IMR-90 (cell line): ENCODE measurements at regions not wholly inside any gene's neighbourhood (a gene's known extent, or its start where the extent isn't known, plus 50 kb on each side); places are given as distances from the start of the nearest gene placed in this dataset.

Experiments used
- ATAC-seq: fragments of 200-7000 bp; cut with Tn5 transposase; 2 replicates; pipeline ENCODE4 v1.9.1; 2020; ENCODE audit warnings: low read depth, mild to moderate bottlenecking, moderate library complexity
- BruUV-seq: library from RNA; stranded (reverse); fragments of 400-500 nt; replicated peaks from 2 replicates; lab custom pipeline; 2021; lab: Mats Ljungman, UMichigan
- CTCF ChIA-PET: fragments of 300-600 bp; formaldehyde crosslinking; extraction: SDS; loops from one replicate; lab custom pipeline; 2021; ENCODE audit warnings: antibody characterized with exemption; lab: Yijun Ruan, JAX
- POLR2A ChIA-PET: fragments of 300-600 bp; sonication (Branson Sonifier 250); formaldehyde crosslinking; loops from one replicate; lab custom pipeline; 2022; ENCODE audit warnings: antibody characterized with exemption; ENCODE audit not compliant: unreplicated experiment; lab: Charles Lee
- DNase-seq: peaks from one replicate; pipeline ENCODE4 v3.0.0; 2013
- H2AFZ ChIP-seq: replicated peaks from 2 replicates; pipeline ENCODE3; 2013; ENCODE audit warnings: low read length, mild to moderate bottlenecking; ENCODE audit not compliant: poor library complexity
- H2AK5ac ChIP-seq: 2 replicates; pipeline ENCODE4 v1.6.1; 2013; ENCODE audit warnings: low read depth, low read length, inconsistent platforms
- H2AK9ac ChIP-seq: replicated peaks from 2 replicates; pipeline ENCODE3; 2013; ENCODE audit warnings: mild to moderate bottlenecking, low read depth, low read length, moderate library complexity; ENCODE audit not compliant: poor library complexity
- H2BK120ac ChIP-seq: 2 replicates; pipeline ENCODE4 v1.6.1; 2013; ENCODE audit warnings: low read depth, low read length, inconsistent platforms
- H2BK15ac ChIP-seq: 3 replicates; pipeline ENCODE4 v1.6.1; 2013; ENCODE audit warnings: low read depth, low read length, inconsistent platforms
- H2BK20ac ChIP-seq: 2 replicates; pipeline ENCODE4 v1.6.1; 2013; ENCODE audit warnings: low read depth, mild to moderate bottlenecking, inconsistent platforms, low read length, moderate library complexity
- H2BK5ac ChIP-seq: 2 replicates; pipeline ENCODE4 v1.6.1; 2013; ENCODE audit warnings: mild to moderate bottlenecking, low read depth, low read length, inconsistent platforms; ENCODE audit not compliant: poor library complexity, severe bottlenecking
- H3K14ac ChIP-seq: replicated peaks from 2 replicates; pipeline ENCODE4 v1.6.1; 2013; ENCODE audit warnings: low read depth, low read length, inconsistent platforms
- H3K18ac ChIP-seq: 2 replicates; pipeline ENCODE4 v1.6.1; 2013; ENCODE audit warnings: low read depth, low read length, control low read depth
- H3K23ac ChIP-seq: 2 replicates; pipeline ENCODE4 v1.6.1; 2013; ENCODE audit warnings: low read depth, low read length, inconsistent platforms
- H3K27ac ChIP-seq: 2 replicates; pipeline ENCODE4 v1.5.1; 2013; ENCODE audit warnings: mild to moderate bottlenecking, control low read depth, low read length; ENCODE audit not compliant: insufficient read depth
- H3K27me3 ChIP-seq: 2 replicates; pipeline ENCODE4 v1.6.1; 2013; ENCODE audit warnings: low read length; ENCODE audit not compliant: control insufficient read depth, insufficient read depth
- H3K36me3 ChIP-seq: 2 replicates; pipeline ENCODE4 v1.6.1; 2013; ENCODE audit warnings: low read length, mixed read lengths; ENCODE audit not compliant: control insufficient read depth, insufficient read depth
- H3K4ac ChIP-seq: 2 replicates; pipeline ENCODE4 v1.6.1; 2013; ENCODE audit warnings: low read depth, low read length, inconsistent platforms
- H3K4me1 ChIP-seq: 2 replicates; pipeline ENCODE4 v1.6.1; 2013; ENCODE audit warnings: low read length, mixed read lengths; ENCODE audit not compliant: control insufficient read depth, insufficient read depth
- H3K4me2 ChIP-seq: 2 replicates; pipeline ENCODE4 v1.6.1; 2013; ENCODE audit warnings: low read depth, mild to moderate bottlenecking, control low read depth, low read length, moderate library complexity
- H3K4me3 ChIP-seq: 2 replicates; pipeline ENCODE4 v1.5.1; 2013; ENCODE audit warnings: low read depth, mild to moderate bottlenecking, control low read depth, low read length, moderate library complexity; ENCODE audit not compliant: insufficient read depth
- H3K56ac ChIP-seq: 2 replicates; pipeline ENCODE4 v1.6.1; 2013; ENCODE audit warnings: low read length, inconsistent platforms; ENCODE audit not compliant: insufficient read depth; ENCODE audit errors: extremely low read depth
- H3K79me1 ChIP-seq, 2 experiments: 2 replicates each; pipeline ENCODE4 v1.6.1; 2013; ENCODE audit warnings: low read length in 2 of 2, inconsistent platforms in 1 of 2, low read depth in 1 of 2
- H3K9ac ChIP-seq: 2 replicates; pipeline ENCODE4 v1.6.1; 2013; ENCODE audit warnings: low read depth, low read length, control low read depth
- H3K9me1 ChIP-seq: 2 replicates; pipeline ENCODE4 v1.6.1; 2013; ENCODE audit warnings: low read length, inconsistent platforms; ENCODE audit not compliant: insufficient read depth
- H3K9me3 ChIP-seq: 2 replicates; pipeline ENCODE4 v1.6.1; 2013; ENCODE audit warnings: low read length; ENCODE audit not compliant: control insufficient read depth, insufficient read depth
- H4K20me1 ChIP-seq: 2 replicates; pipeline ENCODE4 v1.6.1; 2013; ENCODE audit warnings: low read length, inconsistent platforms; ENCODE audit not compliant: insufficient read depth
- H4K5ac ChIP-seq: 2 replicates; pipeline ENCODE4 v1.6.1; 2013; ENCODE audit warnings: mild to moderate bottlenecking, low read depth, low read length, control low read depth
- H4K8ac ChIP-seq, 2 experiments: 2 replicates each; pipeline ENCODE4 v1.6.1; 2013; ENCODE audit warnings: low read depth in 2 of 2, low read length in 2 of 2, control low read depth in 1 of 2, inconsistent platforms in 1 of 2
- H4K91ac ChIP-seq: 2 replicates; pipeline ENCODE4 v1.6.1; 2013; ENCODE audit warnings: low read depth, low read length, inconsistent platforms; ENCODE audit not compliant: insufficient read depth
- BHLHE40 ChIP-seq: fragments of 150-350 bp; IDR thresholded peaks from 2 replicates; pipeline ENCODE4 v1.6.1; 2016; ENCODE audit warnings: mild to moderate bottlenecking, low read depth, low read length
- CEBPB ChIP-seq: IDR thresholded peaks from 2 replicates; pipeline ENCODE4 v1.6.1; 2012; ENCODE audit warnings: low read depth, low read length, improper control_type of control experiment
- CHD1 ChIP-seq: IDR thresholded peaks from 2 replicates; pipeline ENCODE4 v1.6.1; 2012; ENCODE audit warnings: low read depth, low read length, improper control_type of control experiment
- FOS ChIP-seq: fragments of 150-350 bp; IDR thresholded peaks from 2 replicates; pipeline ENCODE4 v1.6.1; 2016; ENCODE audit warnings: low read depth, low read length
- MAFK ChIP-seq: IDR thresholded peaks from 2 replicates; pipeline ENCODE4 v1.6.1; 2012; ENCODE audit warnings: low read depth, low read length, improper control_type of control experiment
- MAZ ChIP-seq: IDR thresholded peaks from 2 replicates; pipeline ENCODE4 v1.6.1; 2012; ENCODE audit warnings: low read depth, mild to moderate bottlenecking, low read length, improper control_type of control experiment, moderate library complexity, borderline replicate concordance
- MXI1 ChIP-seq: IDR thresholded peaks from 2 replicates; pipeline ENCODE4 v1.6.1; 2012; ENCODE audit warnings: low read depth, mild to moderate bottlenecking, low read length, moderate library complexity, borderline replicate concordance
- NFE2L2 ChIP-seq: fragments of 150-350 bp; IDR thresholded peaks from 2 replicates; pipeline ENCODE4 v1.6.1; 2016; ENCODE audit warnings: low read depth, mild to moderate bottlenecking, low read length
- POLR2A ChIP-seq: IDR thresholded peaks from 2 replicates; pipeline ENCODE4 v1.6.1; 2012; ENCODE audit warnings: mild to moderate bottlenecking, low read depth, low read length
- RAD21 ChIP-seq: IDR thresholded peaks from 2 replicates; pipeline ENCODE4 v1.6.1; 2012; ENCODE audit warnings: low read length, improper control_type of control experiment
- RCOR1 ChIP-seq: IDR thresholded peaks from 2 replicates; pipeline ENCODE4 v1.6.1; 2012; ENCODE audit warnings: mild to moderate bottlenecking, low read length, improper control_type of control experiment; ENCODE audit not compliant: insufficient replicate concordance
- RFX5 ChIP-seq: IDR thresholded peaks from 2 replicates; pipeline ENCODE4 v1.8.0; 2012; ENCODE audit warnings: low read depth, mild to moderate bottlenecking, low read length, moderate library complexity
- SMC3 ChIP-seq: fragments of 150-350 bp; IDR thresholded peaks from 2 replicates; pipeline ENCODE4 v1.6.1; 2016; ENCODE audit warnings: low read depth, mild to moderate bottlenecking, antibody characterized with exemption, low read length, moderate library complexity
- WGBS, 2 experiments: methylation state at CpG; one replicate each; pipeline versions ENCODE4 v1.1.5 to v1.1.7; 2013; ENCODE audit warnings: missing lambda C conversion rate in 2 of 2; ENCODE audit not compliant: insufficient read length in 1 of 2; ENCODE audit errors: extremely low coverage in 2 of 2; 5-methylcytosine and 5-hydroxymethylcytosine counted together
- dilution Hi-C: fragments of 300-500 bp; cut with HindIII; formaldehyde crosslinking; loops from one replicate; pipeline ENCODE4 v1.14.3; 2018; ENCODE audit warnings: low sequenced_read_pairs; ENCODE audit not compliant: unreplicated experiment
- in situ Hi-C: fragments of 300-500 bp; cut with MboI; formaldehyde crosslinking; loops from 3 replicates; pipeline ENCODE4 v1.14.3; 2019; ENCODE audit warnings: low sequenced_read_pairs, inconsistent platforms, mixed read lengths
- intact Hi-C: fragments of 100-400 bp; cut with micrococcal nuclease; formaldehyde crosslinking; loops from 2 replicates; pipeline ENCODE4 v1.10.0; 2022
- TF ChIP-seq, protein P1 (sequence below): fragments of 150-350 bp; IDR thresholded peaks from 2 replicates; pipeline ENCODE4 v1.6.1; 2016; ENCODE audit warnings: low read depth, mild to moderate bottlenecking, low read length, moderate library complexity, borderline replicate concordance
- TF ChIP-seq, protein P2 (sequence below): conservative IDR thresholded peaks from 2 replicates; pipeline ENCODE4 v1.5.1; 2012; ENCODE audit warnings: mild to moderate bottlenecking, low read depth, low read length, improper control_type of control experiment
- TF ChIP-seq, protein P3 (sequence below): fragments of 150-350 bp; IDR thresholded peaks from 2 replicates; pipeline ENCODE4 v1.6.1; 2017; ENCODE audit warnings: mild to moderate bottlenecking, antibody characterized with exemption, low read length, low read depth

DNA sequence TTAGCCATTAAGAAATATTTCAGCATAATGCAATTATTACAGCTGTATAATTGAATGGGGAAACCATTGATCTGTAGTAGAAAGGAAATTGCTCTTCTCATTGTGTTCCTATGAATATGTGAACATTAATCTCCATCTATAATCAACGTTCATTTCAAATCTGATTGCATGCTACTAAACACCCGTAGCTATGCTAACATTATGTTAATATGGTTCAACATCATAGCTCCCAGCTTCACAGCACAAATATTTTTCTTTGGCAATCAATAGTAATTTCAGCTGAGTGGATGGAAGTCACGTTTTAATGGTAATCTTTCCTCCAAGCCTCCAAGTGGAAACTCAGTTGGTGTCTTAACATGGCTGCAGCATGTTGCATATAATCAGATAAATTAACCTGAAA lies 454.4 kb downstream of the MAFB start:
- Histone ChIP-seq H3K9me3 (no peaks in the 10 kb centered on the region), H3K9me1 (no peaks in the 10 kb centered on the region), H4K20me1 (no peaks in the 10 kb centered on the region), H4K91ac (no peak overlapping the region), H3K18ac (no peak overlapping the region), H4K5ac (no peak overlapping the region), H3K27me3 (no peaks in the 10 kb centered on the region), H3K9ac (no peak overlapping the region), H2BK5ac (no peak overlapping the region), H3K23ac (no peak overlapping the region), H3K4ac (no peak overlapping the region), H4K8ac (no peak overlapping the region), H3K56ac (no peak overlapping the region), H2AK5ac (no peak overlapping the region), H2AK9ac (no peak overlapping the region), H2BK20ac (no peak overlapping the region), H2AFZ (no peak overlapping the region), H2BK15ac (no peak overlapping the region), H3K79me1 (no peaks in the 10 kb centered on the region), H3K4me3 (no peak overlapping the region), H3K36me3 (no peaks in the 10 kb centered on the region), H3K27ac (no peak overlapping the region), H3K4me2 (no peak overlapping the region), H3K4me1 (no peaks in the 10 kb centered on the region), H3K14ac (no peak overlapping the region), H2BK120ac (no peak overlapping the region)
- no peak for TF ChIP-seq NFE2L2
- no peak for TF ChIP-seq BHLHE40
- no peak for TF ChIP-seq FOS
- TF ChIP-seq, protein P1, sequence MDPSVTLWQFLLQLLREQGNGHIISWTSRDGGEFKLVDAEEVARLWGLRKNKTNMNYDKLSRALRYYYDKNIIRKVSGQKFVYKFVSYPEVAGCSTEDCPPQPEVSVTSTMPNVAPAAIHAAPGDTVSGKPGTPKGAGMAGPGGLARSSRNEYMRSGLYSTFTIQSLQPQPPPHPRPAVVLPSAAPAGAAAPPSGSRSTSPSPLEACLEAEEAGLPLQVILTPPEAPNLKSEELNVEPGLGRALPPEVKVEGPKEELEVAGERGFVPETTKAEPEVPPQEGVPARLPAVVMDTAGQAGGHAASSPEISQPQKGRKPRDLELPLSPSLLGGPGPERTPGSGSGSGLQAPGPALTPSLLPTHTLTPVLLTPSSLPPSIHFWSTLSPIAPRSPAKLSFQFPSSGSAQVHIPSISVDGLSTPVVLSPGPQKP: no peak
- TF ChIP-seq, protein P2, sequence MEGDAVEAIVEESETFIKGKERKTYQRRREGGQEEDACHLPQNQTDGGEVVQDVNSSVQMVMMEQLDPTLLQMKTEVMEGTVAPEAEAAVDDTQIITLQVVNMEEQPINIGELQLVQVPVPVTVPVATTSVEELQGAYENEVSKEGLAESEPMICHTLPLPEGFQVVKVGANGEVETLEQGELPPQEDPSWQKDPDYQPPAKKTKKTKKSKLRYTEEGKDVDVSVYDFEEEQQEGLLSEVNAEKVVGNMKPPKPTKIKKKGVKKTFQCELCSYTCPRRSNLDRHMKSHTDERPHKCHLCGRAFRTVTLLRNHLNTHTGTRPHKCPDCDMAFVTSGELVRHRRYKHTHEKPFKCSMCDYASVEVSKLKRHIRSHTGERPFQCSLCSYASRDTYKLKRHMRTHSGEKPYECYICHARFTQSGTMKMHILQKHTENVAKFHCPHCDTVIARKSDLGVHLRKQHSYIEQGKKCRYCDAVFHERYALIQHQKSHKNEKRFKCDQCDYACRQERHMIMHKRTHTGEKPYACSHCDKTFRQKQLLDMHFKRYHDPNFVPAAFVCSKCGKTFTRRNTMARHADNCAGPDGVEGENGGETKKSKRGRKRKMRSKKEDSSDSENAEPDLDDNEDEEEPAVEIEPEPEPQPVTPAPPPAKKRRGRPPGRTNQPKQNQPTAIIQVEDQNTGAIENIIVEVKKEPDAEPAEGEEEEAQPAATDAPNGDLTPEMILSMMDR: no peak
- TF ChIP-seq POLR2A: no peak
- TF ChIP-seq MAZ: no peak
- TF ChIP-seq CHD1: no peak
- TF ChIP-seq, protein P3, sequence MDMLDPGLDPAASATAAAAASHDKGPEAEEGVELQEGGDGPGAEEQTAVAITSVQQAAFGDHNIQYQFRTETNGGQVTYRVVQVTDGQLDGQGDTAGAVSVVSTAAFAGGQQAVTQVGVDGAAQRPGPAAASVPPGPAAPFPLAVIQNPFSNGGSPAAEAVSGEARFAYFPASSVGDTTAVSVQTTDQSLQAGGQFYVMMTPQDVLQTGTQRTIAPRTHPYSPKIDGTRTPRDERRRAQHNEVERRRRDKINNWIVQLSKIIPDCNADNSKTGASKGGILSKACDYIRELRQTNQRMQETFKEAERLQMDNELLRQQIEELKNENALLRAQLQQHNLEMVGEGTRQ: no peak
- no peak for TF ChIP-seq CEBPB
- TF ChIP-seq RFX5: no peak
- TF ChIP-seq RAD21: no peak
- TF ChIP-seq MXI1: no peak
- TF ChIP-seq SMC3: no peak
- TF ChIP-seq MAFK: no peak
- TF ChIP-seq RCOR1: no peak
- POLR2A ChIA-PET: no interaction called here
- DNase-seq (no peak), ATAC-seq (no peak)
- in situ Hi-C loops (no loop called here), dilution Hi-C loops (no loop called here), intact Hi-C loops (no loop called here)
- CTCF ChIA-PET: no interaction called here
- WGBS, 2 experiments: no CpG with 5 or more reads among the region's 3 CpGs
- BruUV-seq: no TSS peak
